Muscle of leg (tissue), 3 donors: ENCODE measurements at regions not wholly inside any gene's neighbourhood (a gene's known extent, or its start where the extent isn't known, plus 50 kb on each side); places are given as distances from the start of the nearest gene placed in this dataset.

ENCODE experiments used
- DNase-seq: peaks from one replicate; pipeline ENCODE4 v3.0.0; 2013
- H3K27ac ChIP-seq: one replicate; pipeline ENCODE4 v1.5.1; 2013; ENCODE audit warnings: mild to moderate bottlenecking, low read length, control low read depth
- H3K27me3 ChIP-seq: one replicate; pipeline ENCODE4 v1.6.1; 2013; ENCODE audit warnings: low read length; ENCODE audit not compliant: control insufficient read depth, insufficient read depth
- H3K36me3 ChIP-seq: one replicate; pipeline ENCODE4 v1.6.1; 2013; ENCODE audit warnings: low read length; ENCODE audit not compliant: control insufficient read depth, insufficient read depth
- H3K4me1 ChIP-seq: one replicate; pipeline ENCODE4 v1.6.1; 2013; ENCODE audit warnings: low read length; ENCODE audit not compliant: control insufficient read depth, insufficient read depth
- H3K4me3 ChIP-seq: one replicate; pipeline ENCODE4 v1.5.1; 2013; ENCODE audit warnings: low read length, control low read depth
- H3K9me3 ChIP-seq: replicated peaks from 2 replicates; pipeline ENCODE4 v1.6.1; 2013; ENCODE audit warnings: low read depth, low read length; ENCODE audit not compliant: control insufficient read depth
- WGBS: methylation state at CpG from one replicate; pipeline ENCODE4 v1.1.5; 2013; ENCODE audit warnings: missing lambda C conversion rate; ENCODE audit not compliant: insufficient coverage; 5-methylcytosine and 5-hydroxymethylcytosine counted together

- Histone ChIP-seq H3K4me3 (no peak overlapping the region), H3K27ac (no peak overlapping the region), H3K4me1 (no peaks in the 10 kb centered on the region), H3K9me3 (no peaks in the 10 kb centered on the region), H3K27me3 (no peaks in the 10 kb centered on the region), H3K36me3 (no peaks in the 10 kb centered on the region)
- DNase-seq, result peak; percentile 37
- WGBS, result 14% methylated on average over 2 of the region's 7 CpGs
These were observed 103.9 kb downstream of the ALDH8A1 start for GRCh38 chr6:134846031-134846430.

GRCh38 chr6:134844120-134844519 lies 105.8 kb downstream of the ALDH8A1 start:
- Histone ChIP-seq H3K36me3 (no peaks in the 10 kb centered on the region), H3K9me3 (no peaks in the 10 kb centered on the region), H3K4me3 (no peak overlapping the region), H3K4me1 (no peaks in the 10 kb centered on the region), H3K27me3 (no peaks in the 10 kb centered on the region), H3K27ac (no peak overlapping the region)
- WGBS, result 100% methylated on average over 2 of the region's 2 CpGs
- no peak for DNase-seq

- Histone ChIP-seq H3K4me3 (no peak overlapping the region), H3K27ac (no peak overlapping the region), H3K27me3 (no peaks in the 10 kb centered on the region), H3K9me3 (no peaks in the 10 kb centered on the region), H3K4me1 (peaks cover 2% of the 10 kb centered on the region), H3K36me3 (no peaks in the 10 kb centered on the region)
- peak; percentile 73 for DNase-seq
- WGBS, result 97% methylated on average over 5 of the region's 7 CpGs
These were observed 109.6 kb downstream of the ALDH8A1 start for GRCh38 chr6:134840086-134840867.

GRCh38 chr6:134835993-134836392 lies 113.9 kb downstream of the ALDH8A1 start:
- DNase-seq, result peak; percentile 80
- H3K27me3 ChIP-seq, result no peaks in the 10 kb centered on the region
- H3K27ac ChIP-seq, result peak overlapping the region; percentile 42
- H3K4me1 ChIP-seq, result peaks cover 2% of the 10 kb centered on the region
- no peak overlapping the region for H3K4me3 ChIP-seq
- H3K36me3 ChIP-seq, result no peaks in the 10 kb centered on the region
- H3K9me3 ChIP-seq, result no peaks in the 10 kb centered on the region
- WGBS, result no CpG with 5 or more reads among the region's 2 CpGs

- DNase-seq, result no peak
- H3K4me1 ChIP-seq, result peaks cover 3% of the 10 kb centered on the region
- no CpG with 5 or more reads among the region's 2 CpGs for WGBS
- no peak overlapping the region for H3K27ac ChIP-seq
- H3K27me3 ChIP-seq, result no peaks in the 10 kb centered on the region
- no peak overlapping the region for H3K4me3 ChIP-seq
- H3K36me3 ChIP-seq, result no peaks in the 10 kb centered on the region
- H3K9me3 ChIP-seq, result no peaks in the 10 kb centered on the region
These were observed 119.0 kb downstream of the ALDH8A1 start for GRCh38 chr6:134830940-134831339.

- 90% methylated on average over 3 of the region's 4 CpGs for WGBS
These were observed 119.7 kb downstream of the ALDH8A1 start for GRCh38 chr6:134830194-134830593.

GRCh38 chr6:134828641-134829040 lies 121.3 kb downstream of the ALDH8A1 start:
- DNase-seq, result no peak
- Histone ChIP-seq H3K4me3 (no peak overlapping the region), H3K4me1 (peaks cover 3% of the 10 kb centered on the region), H3K36me3 (no peaks in the 10 kb centered on the region), H3K27ac (no peak overlapping the region), H3K27me3 (no peaks in the 10 kb centered on the region), H3K9me3 (no peaks in the 10 kb centered on the region)
- WGBS, result no CpG with 5 or more reads among the region's 5 CpGs

More at GRCh38 chr6:134830194-134830593, 119.7 kb downstream of the ALDH8A1 start:
- Histone ChIP-seq H3K27me3 (no peaks in the 10 kb centered on the region), H3K36me3 (no peaks in the 10 kb centered on the region), H3K9me3 (no peaks in the 10 kb centered on the region), H3K4me3 (no peak overlapping the region), H3K27ac (no peak overlapping the region), H3K4me1 (peaks cover 3% of the 10 kb centered on the region)
- DNase-seq, result no peak

- H3K4me1 ChIP-seq, result peaks cover 5% of the 10 kb centered on the region
- H3K27ac ChIP-seq, result no peak overlapping the region
- no peaks in the 10 kb centered on the region for H3K9me3 ChIP-seq
- no peak overlapping the region for H3K4me3 ChIP-seq
- no peaks in the 10 kb centered on the region for H3K27me3 ChIP-seq
- peak; percentile 84 for DNase-seq
- H3K36me3 ChIP-seq, result no peaks in the 10 kb centered on the region
- 100% methylated on average over 1 of the region's 3 CpGs for WGBS
These were observed 122.8 kb downstream of the ALDH8A1 start for GRCh38 chr6:134826889-134827737.

GRCh38 chr6:134823710-134824034 lies 126.2 kb downstream of the ALDH8A1 start:
- no peak overlapping the region for H3K4me3 ChIP-seq
- no peaks in the 10 kb centered on the region for H3K9me3 ChIP-seq
- H3K4me1 ChIP-seq, result peaks cover 2% of the 10 kb centered on the region
- H3K27ac ChIP-seq, result no peak overlapping the region
- WGBS, result 88% methylated on average over 1 of the region's 2 CpGs
- H3K36me3 ChIP-seq, result no peaks in the 10 kb centered on the region
- no peak for DNase-seq
- no peaks in the 10 kb centered on the region for H3K27me3 ChIP-seq

- no peak overlapping the region for H3K27ac ChIP-seq
- H3K4me3 ChIP-seq, result no peak overlapping the region
- WGBS, result 0% methylated on average over 3 of the region's 10 CpGs
- H3K36me3 ChIP-seq, result no peaks in the 10 kb centered on the region
- no peaks in the 10 kb centered on the region for H3K27me3 ChIP-seq
- DNase-seq, result peak; percentile 90
- no peaks in the 10 kb centered on the region for H3K9me3 ChIP-seq
- H3K4me1 ChIP-seq, result peaks cover 2% of the 10 kb centered on the region
These were observed 126.8 kb downstream of the ALDH8A1 start for GRCh38 chr6:134822920-134823709.
